ENCODE measurements at regions not wholly inside any gene's neighbourhood (a gene's known extent, or its start where the extent isn't known, plus 50 kb on each side); places are given as distances from the start of the nearest gene placed in this dataset.

DNA sequence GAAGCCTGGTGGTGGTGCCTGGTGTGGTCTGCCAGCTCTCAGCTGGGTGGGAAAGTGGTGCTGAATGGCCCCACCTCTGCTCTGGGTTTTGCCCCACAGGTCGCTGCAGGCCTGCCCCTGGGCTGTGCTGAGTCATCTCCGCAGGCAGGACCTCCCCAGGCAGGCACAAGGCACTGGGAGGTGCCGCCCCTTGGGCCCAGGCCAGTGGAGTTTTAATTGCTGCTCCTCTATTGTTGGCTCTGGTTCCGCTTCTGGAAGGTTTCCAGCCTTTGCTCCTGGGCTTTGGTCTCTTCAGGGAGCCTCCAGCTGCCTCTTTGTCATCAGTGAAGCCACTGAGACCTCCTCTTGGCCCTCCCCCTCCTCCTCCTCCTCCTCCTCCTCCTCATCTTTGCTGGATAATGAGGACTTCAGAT lies 180.3 kb upstream of the GRB10 start:
- DNase-seq (ENCODE audit: low read depth) = peak; percentile 20

DNA sequence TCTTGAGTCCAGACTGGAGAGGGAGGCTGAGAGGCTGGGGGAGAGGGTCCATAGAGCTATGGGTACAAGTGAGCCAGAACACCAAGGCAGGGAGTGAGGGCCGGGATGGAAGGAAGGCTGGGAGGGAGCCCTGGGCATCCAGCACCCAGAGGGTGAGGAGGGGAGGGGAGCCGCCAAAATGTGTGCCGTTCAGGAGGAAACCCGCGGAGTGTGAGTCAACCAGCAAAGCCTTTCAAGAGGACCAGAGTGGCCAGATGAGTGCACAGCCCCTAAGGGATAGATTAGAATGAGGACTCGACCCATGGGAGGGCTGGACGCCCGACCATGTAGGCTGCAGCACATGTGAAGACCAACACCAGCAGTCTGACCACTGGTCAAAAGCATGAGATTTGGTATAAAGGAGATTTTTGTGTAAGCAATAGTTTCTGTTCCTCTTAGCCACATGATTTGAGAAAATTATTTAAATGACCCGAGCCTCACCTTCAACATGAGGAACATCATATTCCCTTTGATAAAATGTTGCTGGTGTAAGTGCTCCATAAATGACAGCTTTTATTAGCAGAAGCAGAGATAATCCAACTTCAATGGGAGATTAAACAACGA lies 179.7 kb upstream of the GRB10 start:
- no peak for DNase-seq (ENCODE audit: low read depth)

DNA sequence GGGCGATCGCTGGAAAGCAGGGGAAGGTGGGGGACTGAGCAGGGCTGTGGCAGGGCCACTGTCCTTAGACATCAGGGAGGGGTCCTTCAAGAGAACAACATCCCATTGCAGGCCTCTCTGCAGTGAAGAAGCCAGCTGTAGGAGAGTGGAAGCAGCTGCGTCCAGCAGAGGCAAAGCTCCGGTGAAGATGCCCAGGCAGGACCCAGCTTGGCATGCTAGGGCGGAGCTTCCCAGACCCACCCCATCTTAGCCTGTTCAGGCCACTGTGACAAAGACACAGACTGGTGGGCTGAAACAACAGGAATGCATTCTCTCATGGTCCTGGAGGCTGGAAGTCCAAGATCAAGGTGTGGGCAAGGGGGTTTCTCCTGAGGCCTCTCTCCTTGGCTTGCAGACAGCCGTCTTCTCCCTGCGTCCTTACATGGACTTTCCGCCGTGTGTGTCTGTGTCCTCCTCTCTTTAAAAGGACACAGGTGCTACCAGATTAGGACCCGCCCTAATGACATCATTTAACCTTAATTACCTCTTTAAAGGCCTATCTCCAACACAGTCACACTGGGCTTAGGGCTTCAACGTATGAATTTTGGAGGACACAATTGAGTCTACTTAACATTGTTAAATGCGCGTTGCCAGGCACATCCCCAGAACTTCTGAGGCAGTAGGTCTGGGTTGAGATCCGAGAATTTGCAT lies 178.1 kb upstream of the GRB10 start:
- no peak for DNase-seq (ENCODE audit: low read depth)

DNA sequence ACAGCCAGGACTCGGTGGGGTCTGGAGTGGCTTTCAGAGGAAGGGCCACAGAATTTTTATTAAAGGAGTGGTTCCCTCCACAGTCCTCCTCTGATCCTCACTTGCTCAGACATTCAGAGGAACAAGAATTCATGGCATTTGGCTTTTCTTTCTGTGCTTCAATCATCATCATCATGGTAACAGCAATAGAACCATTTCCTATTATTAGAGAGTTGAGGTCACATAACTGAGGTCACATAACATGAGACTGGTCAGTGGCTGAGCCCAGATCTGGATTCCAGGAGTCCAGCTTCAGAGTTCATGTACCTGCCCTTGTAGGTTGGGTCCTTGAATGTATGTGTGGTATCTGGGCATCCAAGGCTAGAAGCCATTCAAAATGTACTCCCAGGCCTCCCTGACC lies 177.3 kb upstream of the GRB10 start:
- DNase-seq (ENCODE audit: low read depth) = no peak

DNA sequence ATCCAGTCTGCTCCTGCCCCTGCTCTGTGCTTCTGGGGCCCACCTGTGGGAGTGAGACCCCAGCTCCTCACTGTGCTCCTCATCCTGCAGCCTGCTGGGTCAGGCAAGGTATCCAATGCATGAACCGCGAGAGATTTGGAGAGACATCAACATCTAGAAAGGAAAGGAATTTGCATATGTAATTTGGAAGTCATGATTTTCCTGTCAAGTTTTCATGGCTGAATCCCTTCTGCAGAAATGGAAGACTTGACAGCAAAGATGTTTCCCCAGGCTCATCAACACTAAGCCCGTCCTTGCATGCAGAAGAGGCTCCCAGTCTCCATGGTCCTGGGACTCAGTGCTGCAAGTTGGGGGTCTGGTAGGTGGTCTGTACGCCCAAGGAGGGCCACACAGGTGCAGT lies 176.9 kb upstream of the GRB10 start:
- no peak for DNase-seq (ENCODE audit: low read depth)

DNA sequence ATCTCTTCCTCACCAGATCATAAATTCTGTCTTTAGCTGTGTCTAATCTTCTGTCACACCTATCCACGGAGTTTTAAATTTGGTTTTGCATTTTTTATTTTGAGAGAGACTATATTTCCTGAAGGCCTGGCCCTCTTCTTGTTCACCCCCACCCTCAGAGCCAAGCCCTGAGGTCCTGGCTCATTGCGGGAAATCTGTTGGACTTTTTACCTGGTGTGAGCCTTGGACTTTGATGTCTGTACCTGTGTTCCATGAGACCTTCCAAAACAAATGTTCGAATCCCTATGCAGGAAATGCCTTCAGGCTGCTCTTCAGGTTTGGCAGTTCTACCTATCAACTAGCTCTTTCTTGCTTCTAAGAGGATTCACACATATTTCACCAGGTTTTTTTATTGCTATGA lies 175.2 kb upstream of the GRB10 start:
- no peak for DNase-seq (ENCODE audit: low read depth)

- DNase-seq (ENCODE audit: low read depth) = no peak
These were observed 174.7 kb upstream of the GRB10 start for GRCh38 chr7:50957431-50957830.

DNA sequence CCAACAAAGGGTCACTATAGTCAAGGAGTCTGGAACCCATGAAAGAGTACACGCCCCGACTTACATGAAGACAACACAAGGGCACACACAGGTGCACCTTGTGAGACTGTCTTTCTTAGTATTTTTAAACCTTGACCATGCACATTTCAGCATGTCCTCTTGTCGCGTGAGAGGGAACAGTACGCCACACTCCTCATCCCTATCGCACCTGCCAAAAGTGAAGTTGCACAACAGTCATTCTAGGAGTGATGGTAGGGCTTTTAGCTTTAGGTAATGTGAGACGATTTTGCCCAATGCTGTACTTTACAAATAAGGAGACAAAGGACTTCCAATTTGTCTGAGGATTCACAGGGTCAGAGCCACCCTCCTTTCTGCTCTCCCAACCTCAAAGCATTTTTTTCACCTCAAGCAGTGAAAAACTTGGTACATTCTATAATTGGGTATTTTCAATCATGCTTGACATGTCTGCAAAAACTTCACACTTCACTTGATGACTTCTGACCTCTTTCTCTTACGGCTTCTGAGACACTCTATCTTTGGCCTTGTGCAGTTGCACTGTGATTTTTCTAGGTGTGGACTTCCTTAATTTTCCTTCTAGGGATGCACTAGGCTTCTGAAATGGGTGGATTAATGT lies 173.9 kb upstream of the GRB10 start:
- DNase-seq (ENCODE audit: low read depth) = no peak

DNA sequence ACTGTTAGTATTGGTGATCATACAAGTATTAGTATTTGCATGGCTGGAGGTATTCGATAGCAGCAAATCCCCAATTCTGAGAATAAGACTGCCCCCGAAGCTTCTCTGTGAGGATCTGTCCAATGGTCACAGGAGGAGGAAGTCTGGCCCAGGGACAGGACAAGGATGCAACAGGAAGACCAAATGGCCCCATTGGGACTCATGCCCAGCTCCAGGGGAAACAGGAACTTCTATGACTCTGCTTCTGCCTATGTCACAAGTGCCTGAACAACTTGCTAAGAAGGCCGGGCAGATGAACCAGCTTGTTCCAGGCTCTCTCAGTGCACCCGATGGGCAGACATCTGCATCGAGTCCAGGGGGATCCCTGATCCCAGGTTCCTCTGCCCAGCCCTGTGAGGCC lies 172.0 kb upstream of the GRB10 start:
- no peak for DNase-seq (ENCODE audit: low read depth)

DNA sequence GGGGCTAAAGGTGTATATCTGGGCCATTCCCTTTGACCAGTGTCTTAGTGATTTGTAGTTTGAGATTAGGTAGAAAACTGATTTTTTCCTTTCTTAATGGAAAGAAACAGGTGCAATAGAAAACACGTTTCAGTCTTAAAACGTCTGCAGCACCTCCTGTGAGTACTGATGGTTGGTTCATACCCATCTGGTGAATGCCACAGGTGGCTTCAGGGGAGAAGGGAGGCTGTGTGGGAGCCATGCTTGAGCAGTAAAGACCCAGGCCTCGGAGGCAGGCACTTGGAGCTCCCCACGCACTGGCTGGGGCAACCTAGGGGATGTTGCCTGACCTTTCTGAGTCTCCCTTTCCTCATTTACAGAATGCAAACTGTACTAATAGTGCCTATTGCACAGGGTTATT lies 171.5 kb upstream of the GRB10 start:
- no peak for DNase-seq (ENCODE audit: low read depth)

GRCh38 chr7:50953820-50954219 lies 171.1 kb upstream of the GRB10 start:
- no peak for DNase-seq (ENCODE audit: low read depth)

DNA sequence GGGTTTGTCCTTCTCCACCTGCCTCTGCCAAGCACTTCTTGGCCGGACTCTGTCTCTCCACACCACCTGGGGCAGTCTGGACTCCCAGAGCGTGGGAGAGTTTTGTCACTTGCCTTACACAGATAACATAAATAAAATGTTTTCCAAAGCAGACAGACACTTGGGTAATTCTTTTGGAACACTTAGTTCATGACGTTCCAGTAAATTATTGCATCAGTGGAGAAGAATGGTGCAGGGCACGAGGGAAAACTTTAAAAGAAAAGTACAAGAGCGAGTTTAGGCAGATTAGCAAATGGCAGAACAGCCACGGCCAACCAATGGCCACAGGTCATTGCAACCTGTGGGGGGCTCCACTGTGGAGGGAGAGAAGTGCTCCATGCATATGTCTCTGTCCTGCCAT lies 170.6 kb upstream of the GRB10 start:
- no peak for DNase-seq (ENCODE audit: low read depth)

GRCh38 chr7:50952544-50952943 lies 169.8 kb upstream of the GRB10 start:
- no peak for DNase-seq (ENCODE audit: low read depth)

- no peak for DNase-seq (ENCODE audit: low read depth)
These were observed 169.4 kb upstream of the GRB10 start for GRCh38 chr7:50952120-50952519.

DNA sequence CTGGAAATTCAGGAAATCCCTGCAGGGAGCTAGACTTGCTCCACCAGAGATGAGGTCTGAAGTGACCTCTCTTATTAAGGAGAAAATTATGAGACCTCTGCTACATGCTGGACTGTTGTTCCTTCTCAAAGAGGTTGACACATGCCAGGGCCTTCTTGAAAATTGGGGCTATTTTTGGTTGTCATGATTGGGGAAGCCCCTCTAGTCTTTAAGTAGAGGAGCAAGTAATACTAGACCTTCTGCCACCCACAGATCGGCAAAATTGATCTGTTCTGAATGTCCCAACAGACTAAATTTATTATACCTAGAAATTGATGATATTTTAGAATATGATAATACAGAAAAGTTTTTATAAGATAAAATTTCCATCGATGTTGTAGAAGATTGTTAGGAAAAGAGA lies 160.8 kb upstream of the GRB10 start:
- DNase-seq (ENCODE audit: low read depth) = no peak

- no peak for DNase-seq (ENCODE audit: low read depth)
These were observed 158.8 kb upstream of the GRB10 start for GRCh38 chr7:50941525-50941924.

GRCh38 chr7:50940621-50941020 lies 157.9 kb upstream of the GRB10 start:
- no peak for DNase-seq (ENCODE audit: low read depth)

- no peak for DNase-seq (ENCODE audit: low read depth)
These were observed 156.3 kb upstream of the GRB10 start for GRCh38 chr7:50939021-50939420.

GRCh38 chr7:50937727-50938126 lies 155.0 kb upstream of the GRB10 start:
- no peak for DNase-seq (ENCODE audit: low read depth)

- DNase-seq (ENCODE audit: low read depth) = no peak
These were observed 143.4 kb upstream of the GRB10 start for GRCh38 chr7:50926049-50926448.

GRCh38 chr7:50923476-50923875 lies 140.8 kb upstream of the GRB10 start:
- DNase-seq (ENCODE audit: low read depth) = no peak

DNA sequence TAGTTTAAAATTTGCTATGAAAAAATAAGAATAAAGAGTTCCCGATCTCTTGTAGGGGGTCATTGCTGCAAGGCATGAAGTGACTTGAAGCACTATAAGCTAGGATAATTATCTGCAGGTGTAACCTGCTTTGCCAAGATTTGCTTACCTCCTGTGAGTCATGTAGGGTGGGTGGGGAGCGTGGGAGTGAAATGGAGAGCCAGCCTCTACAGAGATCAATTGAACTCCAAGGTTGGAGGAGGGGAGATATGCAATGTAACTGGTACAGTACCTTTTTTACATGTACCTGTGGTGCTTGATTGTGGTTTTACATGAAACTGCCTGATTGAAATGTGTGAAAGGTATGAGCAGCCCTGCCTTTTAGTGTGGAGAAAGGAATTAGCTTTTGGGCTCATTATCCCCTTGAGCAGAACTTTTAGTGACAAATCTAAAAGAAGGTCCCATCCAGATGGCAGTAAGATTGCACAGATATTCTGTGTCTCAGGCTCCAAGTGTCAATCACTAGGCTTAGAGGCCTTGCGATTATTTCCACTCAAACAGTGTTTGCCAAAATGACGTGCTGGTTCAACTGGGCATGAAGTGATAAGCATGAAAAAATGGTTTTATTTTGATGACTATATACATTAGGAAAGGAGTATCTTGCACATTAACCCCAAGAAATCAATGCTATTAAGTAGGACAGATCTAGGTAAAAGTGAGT lies 138.6 kb upstream of the GRB10 start:
- DNase-seq (ENCODE audit: low read depth) = no peak

- DNase-seq (ENCODE audit: low read depth) = no peak
These were observed 137.4 kb upstream of the GRB10 start for GRCh38 chr7:50920031-50920635.

Measured in fibroblast of gingiva (primary cell).